ENCODE measurements at regions not wholly inside any gene's neighbourhood (a gene's known extent, or its start where the extent isn't known, plus 50 kb on each side); places are given as distances from the start of the nearest gene placed in this dataset.

DNA sequence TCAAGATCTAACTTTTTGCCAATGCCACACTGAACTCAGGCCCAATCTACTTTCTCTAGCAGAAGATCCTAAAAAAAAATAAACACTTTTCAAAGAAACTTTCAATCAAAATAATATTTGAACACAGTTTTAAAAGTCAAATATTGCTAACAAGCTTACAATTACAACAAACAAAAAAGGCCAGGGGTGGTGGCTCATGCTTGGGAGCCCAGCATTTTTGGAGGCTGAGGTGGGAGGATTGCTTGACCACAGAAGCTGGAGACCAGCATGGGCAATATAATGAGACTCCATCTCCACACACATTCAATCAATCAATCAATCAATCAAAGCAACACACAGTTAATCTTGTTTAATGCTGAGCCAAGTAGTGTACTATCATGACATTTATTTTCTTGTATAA, 149.2 kb downstream of the CYP26A1 start:
- no peak overlapping the region for H2BK120ac ChIP-seq (ENCODE audit: low read depth, low read length)
- CTCF ChIA-PET, result interaction anchor here (0.6 to 2.2 kb wide), 2 partner anchors 14 to 24 kb away, joined by 3 to 6 read pairs; no protein-coding TSS in a partner anchor
- H3K9me3 ChIP-seq (ENCODE audit: control insufficient read depth, insufficient read depth, low read length), result no peaks in the 10 kb centered on the region
- no peaks in the 10 kb centered on the region for H3K79me1 ChIP-seq (ENCODE audit: low read depth in 1 of 2, low read length in 2 of 2)
- H4K20me1 ChIP-seq (ENCODE audit: insufficient read depth, low read length), result no peaks in the 10 kb centered on the region
- dilution Hi-C loops (cut with HindIII; ENCODE audit: low sequenced_read_pairs, unreplicated experiment), result no loop called here
- H2AK5ac ChIP-seq (ENCODE audit: low read depth, low read length), result no peak overlapping the region
- H3K18ac ChIP-seq (ENCODE audit: low read depth, low read length), result no peak overlapping the region
- H3K4me1 ChIP-seq (ENCODE audit: control insufficient read depth, insufficient read depth, low read length), result no peaks in the 10 kb centered on the region
- H2AK9ac ChIP-seq (replicated peaks; ENCODE audit: low read depth, low read length, poor library complexity), result no peak overlapping the region
- no peak overlapping the region for H4K91ac ChIP-seq (ENCODE audit: insufficient read depth, low read depth, low read length)
- intact Hi-C loops (cut with micrococcal nuclease), result no loop called here
- H3K4me2 ChIP-seq (ENCODE audit: low read depth, low read length), result no peak overlapping the region
- no peak overlapping the region for H3K4ac ChIP-seq (ENCODE audit: low read depth, low read length)
- no TSS peak for BruUV-seq (replicated peaks)
- H2AFZ ChIP-seq (replicated peaks; ENCODE audit: low read length, poor library complexity), result no peak overlapping the region
- no peak overlapping the region for H3K14ac ChIP-seq (replicated peaks; ENCODE audit: low read depth, low read length)
- no peak overlapping the region for H3K27ac ChIP-seq (ENCODE audit: insufficient read depth, low read length)
- no peak overlapping the region for H3K23ac ChIP-seq (ENCODE audit: low read depth, low read length)
- H3K27me3 ChIP-seq (ENCODE audit: control insufficient read depth, insufficient read depth, low read length), result peaks cover 21% of the 10 kb centered on the region
- no peak overlapping the region for H3K56ac ChIP-seq (ENCODE audit: extremely low read depth, insufficient read depth, low read length)
- no peak overlapping the region for H2BK15ac ChIP-seq (ENCODE audit: low read depth, low read length)
- H4K8ac ChIP-seq (ENCODE audit: low read depth in 2 of 2, low read length in 2 of 2), result no peak overlapping the region
- H3K4me3 ChIP-seq (ENCODE audit: insufficient read depth, low read depth, low read length), result no peak overlapping the region
- no peak overlapping the region for H3K9ac ChIP-seq (ENCODE audit: low read depth, low read length)
- in situ Hi-C loops (cut with MboI; ENCODE audit: low sequenced_read_pairs), result no loop called here
- H4K5ac ChIP-seq (ENCODE audit: low read depth, low read length), result no peak overlapping the region
- H2BK5ac ChIP-seq (ENCODE audit: low read depth, low read length, poor library complexity, severe bottlenecking), result no peak overlapping the region
- no peak overlapping the region for H2BK20ac ChIP-seq (ENCODE audit: low read depth, low read length)
- no peak for ATAC-seq (ENCODE audit: low read depth)
- no peaks in the 10 kb centered on the region for H3K9me1 ChIP-seq (ENCODE audit: insufficient read depth, low read length)
- no peak for TF ChIP-seq RFX5 (IDR thresholded peaks at IDR 0.05; ENCODE audit: low read depth, low read length)
- no peak for TF ChIP-seq POLR2A (IDR thresholded peaks at IDR 0.05; ENCODE audit: low read depth, low read length)
- TF ChIP-seq CHD1 (IDR thresholded peaks at IDR 0.05; ENCODE audit: low read depth, low read length), result no peak
- TF ChIP-seq FOS (IDR thresholded peaks at IDR 0.05; ENCODE audit: low read depth, low read length), result no peak
- TF ChIP-seq MXI1 (IDR thresholded peaks at IDR 0.05; ENCODE audit: borderline replicate concordance, low read depth, low read length), result no peak
- TF ChIP-seq SMC3 (IDR thresholded peaks at IDR 0.05; ENCODE audit: low read depth, low read length), result no peak
- no peak for TF ChIP-seq BHLHE40 (IDR thresholded peaks at IDR 0.05; ENCODE audit: low read depth, low read length)
- no peak for TF ChIP-seq CEBPB (IDR thresholded peaks at IDR 0.05; ENCODE audit: low read depth, low read length)
- TF ChIP-seq, protein P1, sequence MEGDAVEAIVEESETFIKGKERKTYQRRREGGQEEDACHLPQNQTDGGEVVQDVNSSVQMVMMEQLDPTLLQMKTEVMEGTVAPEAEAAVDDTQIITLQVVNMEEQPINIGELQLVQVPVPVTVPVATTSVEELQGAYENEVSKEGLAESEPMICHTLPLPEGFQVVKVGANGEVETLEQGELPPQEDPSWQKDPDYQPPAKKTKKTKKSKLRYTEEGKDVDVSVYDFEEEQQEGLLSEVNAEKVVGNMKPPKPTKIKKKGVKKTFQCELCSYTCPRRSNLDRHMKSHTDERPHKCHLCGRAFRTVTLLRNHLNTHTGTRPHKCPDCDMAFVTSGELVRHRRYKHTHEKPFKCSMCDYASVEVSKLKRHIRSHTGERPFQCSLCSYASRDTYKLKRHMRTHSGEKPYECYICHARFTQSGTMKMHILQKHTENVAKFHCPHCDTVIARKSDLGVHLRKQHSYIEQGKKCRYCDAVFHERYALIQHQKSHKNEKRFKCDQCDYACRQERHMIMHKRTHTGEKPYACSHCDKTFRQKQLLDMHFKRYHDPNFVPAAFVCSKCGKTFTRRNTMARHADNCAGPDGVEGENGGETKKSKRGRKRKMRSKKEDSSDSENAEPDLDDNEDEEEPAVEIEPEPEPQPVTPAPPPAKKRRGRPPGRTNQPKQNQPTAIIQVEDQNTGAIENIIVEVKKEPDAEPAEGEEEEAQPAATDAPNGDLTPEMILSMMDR (conservative IDR thresholded peaks at IDR 0.05; ENCODE audit: low read depth, low read length), result no peak
- no peak for TF ChIP-seq MAZ (IDR thresholded peaks at IDR 0.05; ENCODE audit: borderline replicate concordance, low read depth, low read length)
- no peak for TF ChIP-seq NFE2L2 (IDR thresholded peaks at IDR 0.05; ENCODE audit: low read depth, low read length)
- no peak for TF ChIP-seq MAFK (IDR thresholded peaks at IDR 0.05; ENCODE audit: low read depth, low read length)
- TF ChIP-seq RCOR1 (IDR thresholded peaks at IDR 0.05; ENCODE audit: insufficient replicate concordance, low read length), result no peak
- no peak for TF ChIP-seq RAD21 (IDR thresholded peaks at IDR 0.05; ENCODE audit: low read length)
- TF ChIP-seq, protein P2, sequence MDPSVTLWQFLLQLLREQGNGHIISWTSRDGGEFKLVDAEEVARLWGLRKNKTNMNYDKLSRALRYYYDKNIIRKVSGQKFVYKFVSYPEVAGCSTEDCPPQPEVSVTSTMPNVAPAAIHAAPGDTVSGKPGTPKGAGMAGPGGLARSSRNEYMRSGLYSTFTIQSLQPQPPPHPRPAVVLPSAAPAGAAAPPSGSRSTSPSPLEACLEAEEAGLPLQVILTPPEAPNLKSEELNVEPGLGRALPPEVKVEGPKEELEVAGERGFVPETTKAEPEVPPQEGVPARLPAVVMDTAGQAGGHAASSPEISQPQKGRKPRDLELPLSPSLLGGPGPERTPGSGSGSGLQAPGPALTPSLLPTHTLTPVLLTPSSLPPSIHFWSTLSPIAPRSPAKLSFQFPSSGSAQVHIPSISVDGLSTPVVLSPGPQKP (IDR thresholded peaks at IDR 0.05; ENCODE audit: borderline replicate concordance, low read depth, low read length), result no peak
- no peak for DNase-seq
- no peaks in the 10 kb centered on the region for H3K36me3 ChIP-seq (ENCODE audit: control insufficient read depth, insufficient read depth, low read length)
- POLR2A ChIA-PET (ENCODE audit: unreplicated experiment), result interaction anchor here (0.6 kb wide), 1 partner anchor 996 kb away, joined by 4 read pairs; no protein-coding TSS in a partner anchor

Measured in IMR-90 (cell line).